Neural cell (in vitro differentiated cells): ENCODE measurements at regions not wholly inside any gene's neighbourhood (a gene's known extent, or its start where the extent isn't known, plus 50 kb on each side); places are given as distances from the start of the nearest gene placed in this dataset.

Experiments used
- H2AFZ ChIP-seq: fragments of 200-600, 300-800 bp; sonication (generic), shearing (Covaris generic); 2 replicates; pipeline ENCODE4 v1.6.0; 2014; ENCODE audit warnings: low read depth, mild to moderate bottlenecking, antibody characterized with exemption, low read length, moderate library complexity
- H3F3A ChIP-seq: fragments of 200-600 bp; shearing (Covaris generic); 2 replicates; pipeline ENCODE4 v1.6.1; 2016; ENCODE audit warnings: mild to moderate bottlenecking, moderate library complexity, mixed read lengths, antibody characterized with exemption, low read length; ENCODE audit not compliant: insufficient read depth, poor library complexity, severe bottlenecking
- H3K27ac ChIP-seq: fragments of 200-600, 300-800 bp; sonication (generic), shearing (Covaris generic); 2 replicates; pipeline ENCODE4 v1.5.1; 2014; ENCODE audit warnings: mild to moderate bottlenecking, low read length, moderate library complexity
- H3K27me3 ChIP-seq: fragments of 300-800, 200-600 bp; sonication (generic), shearing (Covaris generic); 2 replicates; pipeline ENCODE4 v1.6.0; 2014; ENCODE audit warnings: mild to moderate bottlenecking, low read depth, low read length, moderate library complexity; ENCODE audit not compliant: insufficient read depth
- H3K36me3 ChIP-seq: fragments of 300-800, 200-600 bp; sonication (generic), shearing (Covaris generic); 2 replicates; pipeline ENCODE4 v1.5.1; 2014; ENCODE audit warnings: mild to moderate bottlenecking, antibody characterized with exemption, low read length, moderate library complexity; ENCODE audit not compliant: insufficient read depth
- H3K4me2 ChIP-seq: fragments of 300-800, 200-600 bp; sonication (generic), shearing (Covaris generic); 2 replicates; pipeline ENCODE4 v1.6.0; 2014; ENCODE audit warnings: mild to moderate bottlenecking, low read length
- H3K4me3 ChIP-seq: fragments of 300-800, 200-600 bp; sonication (generic), shearing (Covaris generic); 2 replicates; pipeline ENCODE4 v1.5.1; 2014; ENCODE audit warnings: mild to moderate bottlenecking, low read length, moderate library complexity
- H3K79me2 ChIP-seq: fragments of 200-600 bp; shearing (Covaris generic); replicated peaks from 2 replicates; pipeline ENCODE4 v1.6.0; 2014; ENCODE audit warnings: mild to moderate bottlenecking, low read length, moderate library complexity; ENCODE audit not compliant: insufficient read depth
- H3K9ac ChIP-seq: fragments of 300-800, 200-600 bp; sonication (generic), shearing (Covaris generic); 2 replicates; pipeline ENCODE4 v1.6.1; 2016; ENCODE audit warnings: mild to moderate bottlenecking, low read length, mixed read lengths
- H3K9me2 ChIP-seq: fragments of 200-600 bp; shearing (Covaris generic); 2 replicates; pipeline ENCODE4 v1.6.1; 2016; ENCODE audit warnings: mild to moderate bottlenecking, low read length, mixed read lengths; ENCODE audit not compliant: insufficient read depth
- H3K9me3 ChIP-seq: fragments of 200-600, 300-800 bp; sonication (generic), shearing (Covaris generic); 2 replicates; pipeline ENCODE4 v1.6.1; 2016; ENCODE audit warnings: mild to moderate bottlenecking, mixed run types, low read length, moderate library complexity, mixed read lengths
- H4K20me1 ChIP-seq: fragments of 200-600 bp; shearing (Covaris generic); 2 replicates; pipeline ENCODE4 v1.6.1; 2016; ENCODE audit warnings: mild to moderate bottlenecking, mixed run types; ENCODE audit not compliant: insufficient read depth
- CTCF ChIP-seq: fragments of 450-650 bp; IDR thresholded peaks from 2 replicates; pipeline ENCODE4 v1.5.1; 2014; ENCODE audit warnings: antibody characterized with exemption, mild to moderate bottlenecking, moderate library complexity; ENCODE audit not compliant: poor library complexity, severe bottlenecking
- EP300 ChIP-seq: fragments of 450-650 bp; conservative IDR thresholded peaks from 2 replicates; pipeline ENCODE4 v1.6.1; 2014; ENCODE audit warnings: antibody characterized with exemption, mild to moderate bottlenecking, moderate library complexity; ENCODE audit not compliant: poor library complexity, severe bottlenecking
- EZH2 ChIP-seq: fragments of 200-600, 300-800 bp; shearing (Covaris generic), sonication (generic); IDR thresholded peaks from 2 replicates; pipeline ENCODE4 v1.6.1; 2014; ENCODE audit warnings: antibody characterized with exemption, low read length, borderline replicate concordance, mild to moderate bottlenecking; ENCODE audit not compliant: insufficient read depth, poor library complexity, severe bottlenecking
- MXI1 ChIP-seq: fragments of 450-650 bp; conservative IDR thresholded peaks from 2 replicates; pipeline ENCODE4 v1.6.1; 2014; ENCODE audit warnings: antibody characterized with exemption, mild to moderate bottlenecking; ENCODE audit not compliant: poor library complexity, severe bottlenecking
- POLR2AphosphoS5 ChIP-seq: IDR thresholded peaks from 2 replicates; pipeline ENCODE4 v1.6.1; 2012
- RAD21 ChIP-seq: fragments of 450-650 bp; conservative IDR thresholded peaks from 2 replicates; pipeline ENCODE4 v1.6.1; 2014; ENCODE audit warnings: antibody characterized with exemption, mild to moderate bottlenecking, moderate library complexity
- REST ChIP-seq: IDR thresholded peaks from 2 replicates; pipeline ENCODE4 v1.6.1; 2012; ENCODE audit warnings: borderline replicate concordance
- SMC3 ChIP-seq: fragments of 450-650 bp; conservative IDR thresholded peaks from 2 replicates; pipeline ENCODE4 v1.6.1; 2014; ENCODE audit warnings: antibody characterized with exemption, mild to moderate bottlenecking, moderate library complexity; ENCODE audit not compliant: poor library complexity
- TAF1 ChIP-seq: IDR thresholded peaks from 2 replicates; pipeline ENCODE4 v1.6.1; 2012; ENCODE audit warnings: low read depth

DNA sequence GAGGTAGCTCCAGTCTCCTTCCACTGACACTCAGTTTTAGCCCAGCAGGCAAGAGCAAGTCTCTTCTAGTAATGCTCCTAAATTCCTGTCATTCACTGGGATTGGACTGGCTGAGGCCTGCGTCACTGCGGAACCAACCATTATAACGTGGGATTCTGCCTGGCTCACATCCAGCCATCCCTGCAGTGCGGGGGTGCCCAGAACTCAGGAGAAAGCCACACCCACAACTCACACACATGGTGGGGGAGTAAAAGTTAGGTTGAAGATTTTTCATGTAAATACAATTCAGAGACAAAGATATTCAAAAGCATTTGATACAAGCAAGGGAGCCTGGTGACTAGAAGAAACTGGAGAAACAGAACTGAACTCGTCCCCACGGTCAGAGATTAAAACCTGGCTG, 504.0 kb upstream of the CDH4 start:
- Histone ChIP-seq H3K9ac (no peak overlapping the region), H3K36me3 (no peaks in the 10 kb centered on the region), H3K27me3 (no peaks in the 10 kb centered on the region), H3K4me2 (no peak overlapping the region), H2AFZ (no peak overlapping the region), H3F3A (no peaks in the 10 kb centered on the region), H3K9me3 (peaks cover 6% of the 10 kb centered on the region), H3K9me2 (no peaks in the 10 kb centered on the region), H3K27ac (no peak overlapping the region), H3K79me2 (no peaks in the 10 kb centered on the region), H3K4me3 (no peak overlapping the region), H4K20me1 (no peaks in the 10 kb centered on the region)
- TF ChIP-seq REST, result no peak
- no peak for TF ChIP-seq SMC3
- no peak for TF ChIP-seq CTCF
- TF ChIP-seq MXI1, result no peak
- no peak for TF ChIP-seq EZH2
- TF ChIP-seq POLR2AphosphoS5, result no peak
- no peak for TF ChIP-seq TAF1
- no peak for TF ChIP-seq RAD21
- no peak for TF ChIP-seq EP300

GRCh38 chr20:60749804-60750602, 502.1 kb upstream of the CDH4 start:
- Histone ChIP-seq H3K9ac (no peak overlapping the region), H3K4me2 (no peak overlapping the region), H3K9me2 (no peaks in the 10 kb centered on the region), H3K79me2 (no peaks in the 10 kb centered on the region), H3F3A (no peaks in the 10 kb centered on the region), H3K4me3 (no peak overlapping the region), H3K27me3 (no peaks in the 10 kb centered on the region), H3K27ac (no peak overlapping the region), H4K20me1 (no peaks in the 10 kb centered on the region), H2AFZ (no peak overlapping the region), H3K36me3 (no peaks in the 10 kb centered on the region), H3K9me3 (peaks cover 6% of the 10 kb centered on the region)
- no peak for TF ChIP-seq REST
- TF ChIP-seq EZH2, result no peak
